HL-60 (cell line): ENCODE measurements at regions not wholly inside any gene's neighbourhood (a gene's known extent, or its start where the extent isn't known, plus 50 kb on each side); places are given as distances from the start of the nearest gene placed in this dataset.

Experiments
- POLR2AphosphoS5 ChIP-seq: IDR thresholded peaks from 2 replicates; pipeline ENCODE4 v1.6.1; 2012; ENCODE audit warnings: low read depth
- TF ChIP-seq, protein P1 (sequence below): IDR thresholded peaks from one replicate; pipeline ENCODE4 v1.5.1; 2011; ENCODE audit warnings: low read length, control low read depth, inconsistent platforms; ENCODE audit not compliant: insufficient read depth
- TF ChIP-seq, protein P2 (sequence below): IDR thresholded peaks from 2 replicates; pipeline ENCODE4 v1.6.1; 2012; ENCODE audit warnings: low read depth; ENCODE audit not compliant: insufficient replicate concordance

DNA sequence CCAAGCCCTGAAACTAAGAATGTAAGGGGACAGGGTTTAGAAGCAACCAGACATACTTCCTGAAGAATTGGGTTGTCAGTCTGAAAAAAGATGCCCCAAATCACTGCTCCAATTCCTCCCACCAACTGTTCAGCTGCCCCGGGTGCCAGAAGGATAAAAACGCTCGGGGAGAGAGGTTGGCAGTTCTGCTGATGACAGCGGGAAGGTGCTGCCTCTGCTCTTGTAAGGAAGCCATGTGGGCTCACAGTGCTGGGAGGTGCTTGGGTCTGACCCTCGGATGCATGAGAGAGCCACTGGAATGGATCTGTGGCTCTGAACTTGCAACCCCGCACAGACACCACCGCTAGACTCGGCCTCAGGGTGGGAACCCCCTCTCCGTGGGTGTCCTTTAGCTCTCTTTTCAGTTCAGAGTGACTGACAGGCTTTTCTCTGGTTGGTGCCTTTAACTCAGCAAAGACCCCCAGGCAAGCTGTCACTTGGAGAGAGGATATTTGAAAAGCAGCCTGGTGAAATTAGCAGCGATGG is 364.8 kb upstream of the RBFOX1 start:
- TF ChIP-seq, protein P1, sequence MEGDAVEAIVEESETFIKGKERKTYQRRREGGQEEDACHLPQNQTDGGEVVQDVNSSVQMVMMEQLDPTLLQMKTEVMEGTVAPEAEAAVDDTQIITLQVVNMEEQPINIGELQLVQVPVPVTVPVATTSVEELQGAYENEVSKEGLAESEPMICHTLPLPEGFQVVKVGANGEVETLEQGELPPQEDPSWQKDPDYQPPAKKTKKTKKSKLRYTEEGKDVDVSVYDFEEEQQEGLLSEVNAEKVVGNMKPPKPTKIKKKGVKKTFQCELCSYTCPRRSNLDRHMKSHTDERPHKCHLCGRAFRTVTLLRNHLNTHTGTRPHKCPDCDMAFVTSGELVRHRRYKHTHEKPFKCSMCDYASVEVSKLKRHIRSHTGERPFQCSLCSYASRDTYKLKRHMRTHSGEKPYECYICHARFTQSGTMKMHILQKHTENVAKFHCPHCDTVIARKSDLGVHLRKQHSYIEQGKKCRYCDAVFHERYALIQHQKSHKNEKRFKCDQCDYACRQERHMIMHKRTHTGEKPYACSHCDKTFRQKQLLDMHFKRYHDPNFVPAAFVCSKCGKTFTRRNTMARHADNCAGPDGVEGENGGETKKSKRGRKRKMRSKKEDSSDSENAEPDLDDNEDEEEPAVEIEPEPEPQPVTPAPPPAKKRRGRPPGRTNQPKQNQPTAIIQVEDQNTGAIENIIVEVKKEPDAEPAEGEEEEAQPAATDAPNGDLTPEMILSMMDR, result no peak
- TF ChIP-seq POLR2AphosphoS5, result no peak
- TF ChIP-seq, protein P2, sequence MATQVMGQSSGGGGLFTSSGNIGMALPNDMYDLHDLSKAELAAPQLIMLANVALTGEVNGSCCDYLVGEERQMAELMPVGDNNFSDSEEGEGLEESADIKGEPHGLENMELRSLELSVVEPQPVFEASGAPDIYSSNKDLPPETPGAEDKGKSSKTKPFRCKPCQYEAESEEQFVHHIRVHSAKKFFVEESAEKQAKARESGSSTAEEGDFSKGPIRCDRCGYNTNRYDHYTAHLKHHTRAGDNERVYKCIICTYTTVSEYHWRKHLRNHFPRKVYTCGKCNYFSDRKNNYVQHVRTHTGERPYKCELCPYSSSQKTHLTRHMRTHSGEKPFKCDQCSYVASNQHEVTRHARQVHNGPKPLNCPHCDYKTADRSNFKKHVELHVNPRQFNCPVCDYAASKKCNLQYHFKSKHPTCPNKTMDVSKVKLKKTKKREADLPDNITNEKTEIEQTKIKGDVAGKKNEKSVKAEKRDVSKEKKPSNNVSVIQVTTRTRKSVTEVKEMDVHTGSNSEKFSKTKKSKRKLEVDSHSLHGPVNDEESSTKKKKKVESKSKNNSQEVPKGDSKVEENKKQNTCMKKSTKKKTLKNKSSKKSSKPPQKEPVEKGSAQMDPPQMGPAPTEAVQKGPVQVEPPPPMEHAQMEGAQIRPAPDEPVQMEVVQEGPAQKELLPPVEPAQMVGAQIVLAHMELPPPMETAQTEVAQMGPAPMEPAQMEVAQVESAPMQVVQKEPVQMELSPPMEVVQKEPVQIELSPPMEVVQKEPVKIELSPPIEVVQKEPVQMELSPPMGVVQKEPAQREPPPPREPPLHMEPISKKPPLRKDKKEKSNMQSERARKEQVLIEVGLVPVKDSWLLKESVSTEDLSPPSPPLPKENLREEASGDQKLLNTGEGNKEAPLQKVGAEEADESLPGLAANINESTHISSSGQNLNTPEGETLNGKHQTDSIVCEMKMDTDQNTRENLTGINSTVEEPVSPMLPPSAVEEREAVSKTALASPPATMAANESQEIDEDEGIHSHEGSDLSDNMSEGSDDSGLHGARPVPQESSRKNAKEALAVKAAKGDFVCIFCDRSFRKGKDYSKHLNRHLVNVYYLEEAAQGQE, result no peak
